ENCODE measurements at regions not wholly inside any gene's neighbourhood (a gene's known extent, or its start where the extent isn't known, plus 50 kb on each side); places are given as distances from the start of the nearest gene placed in this dataset.

- TF ChIP-seq CTBP2 (IDR thresholded peaks at IDR 0.05; ENCODE audit: borderline replicate concordance, insufficient read depth, insufficient read length, low read length): no peak
- TF ChIP-seq GABPA (IDR thresholded peaks at IDR 0.05; ENCODE audit: borderline replicate concordance, insufficient read depth, low read length): no peak
Measured at GRCh38 chr5:58341476-58341875, 118.4 kb downstream of the PLK2 start (continued).

All from H1 (cell line).